Calu3 (cell line): ENCODE measurements at regions not wholly inside any gene's neighbourhood (a gene's known extent, or its start where the extent isn't known, plus 50 kb on each side); places are given as distances from the start of the nearest gene placed in this dataset.
"Not testable (repeated sequence)": the region's sequence is repeated elsewhere in the genome, so short reads cannot be mapped to it uniquely, and the experiment has no call there.

Experiments
- BruUV-seq: library from RNA; stranded (reverse); fragments of 400-500 nt; replicated peaks from 2 replicates; lab custom pipeline; 2021; lab: Mats Ljungman, UMichigan
- CTCF ChIA-PET: fragments of 300-600 bp; sonication (Branson Sonifier 250); formaldehyde crosslinking; loops from one replicate; lab custom pipeline; 2022; ENCODE audit warnings: antibody characterized with exemption; lab: Charles Lee
- DNase-seq: peaks from one replicate; pipeline ENCODE4 v3.0.0; 2022
- H3K27ac Mint-ChIP-seq: one replicate; pipeline ENCODE4 v1.8.0; 2022; ENCODE audit warnings: mixed read lengths; ENCODE audit not compliant: unreplicated experiment
- H3K27me3 Mint-ChIP-seq: one replicate; pipeline ENCODE4 v1.8.0; 2022; ENCODE audit warnings: mixed read lengths; ENCODE audit not compliant: unreplicated experiment
- H3K36me3 Mint-ChIP-seq: one replicate; pipeline ENCODE4 v1.8.0; 2022; ENCODE audit warnings: mild to moderate bottlenecking, moderate library complexity, mixed read lengths; ENCODE audit not compliant: insufficient read depth, unreplicated experiment
- H3K4me1 Mint-ChIP-seq: one replicate; pipeline ENCODE4 v1.8.0; 2022; ENCODE audit warnings: mild to moderate bottlenecking, low read depth, mixed read lengths; ENCODE audit not compliant: unreplicated experiment
- H3K4me3 Mint-ChIP-seq: one replicate; pipeline ENCODE4 v1.8.0; 2022; ENCODE audit warnings: mild to moderate bottlenecking, low read depth, moderate library complexity, mixed read lengths; ENCODE audit not compliant: unreplicated experiment
- H3K9me3 Mint-ChIP-seq: one replicate; pipeline ENCODE4 v1.8.0; 2022; ENCODE audit warnings: low read depth, mixed read lengths; ENCODE audit not compliant: unreplicated experiment
- CTCF ChIP-seq: fragments of 200-600 bp; IDR thresholded peaks from one replicate; pipeline ENCODE4 v1.8.0; 2022; ENCODE audit warnings: antibody characterized with exemption; ENCODE audit not compliant: unreplicated experiment
- intact Hi-C: fragments of 100-400 bp; cut with micrococcal nuclease; formaldehyde crosslinking; loops from one replicate; pipeline ENCODE4 v1.10.0; 2022; ENCODE audit not compliant: unreplicated experiment

DNA sequence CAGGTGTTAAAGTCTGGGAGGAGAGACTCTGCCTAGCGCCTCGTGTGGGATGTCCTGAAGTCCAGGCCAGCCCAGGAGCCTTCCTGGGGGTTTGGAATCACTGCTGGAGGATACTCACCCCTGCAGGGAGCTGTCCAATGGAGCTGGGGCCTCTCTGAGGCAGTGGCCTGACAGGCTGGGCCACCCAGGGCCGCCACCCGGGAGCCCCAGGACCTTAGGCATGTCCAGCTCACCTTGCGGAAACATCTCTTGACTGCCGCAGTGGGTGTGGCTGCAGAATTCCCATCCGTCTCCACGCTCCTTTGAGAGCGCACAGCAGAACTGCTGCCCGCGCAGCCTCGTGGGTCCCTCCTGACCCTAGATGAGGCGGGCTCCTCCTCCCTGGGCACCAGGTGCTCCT, 214.0 kb upstream of the SGCG start:
- CTCF ChIA-PET, H3K4me3 Mint-ChIP-seq, H3K36me3 Mint-ChIP-seq, intact Hi-C loops, BruUV-seq, H3K9me3 Mint-ChIP-seq, DNase-seq, H3K27me3 Mint-ChIP-seq, H3K27ac Mint-ChIP-seq, H3K4me1 Mint-ChIP-seq: not testable (repeated sequence)

GRCh38 chr13:22967669-22968068, 213.1 kb upstream of the SGCG start:
- intact Hi-C loops = no loop called here
- Mint-ChIP-seq H3K27me3 (no peaks in the 10 kb centered on the region), H3K4me1 (no peaks in the 10 kb centered on the region), H3K36me3 (no peaks in the 10 kb centered on the region), H3K27ac (no peak overlapping the region), H3K9me3 (no peaks in the 10 kb centered on the region), H3K4me3 (no peak overlapping the region)
- no peak for DNase-seq
- no TSS peak for BruUV-seq
- TF ChIP-seq CTCF = no peak
- CTCF ChIA-PET = no interaction called here

DNA sequence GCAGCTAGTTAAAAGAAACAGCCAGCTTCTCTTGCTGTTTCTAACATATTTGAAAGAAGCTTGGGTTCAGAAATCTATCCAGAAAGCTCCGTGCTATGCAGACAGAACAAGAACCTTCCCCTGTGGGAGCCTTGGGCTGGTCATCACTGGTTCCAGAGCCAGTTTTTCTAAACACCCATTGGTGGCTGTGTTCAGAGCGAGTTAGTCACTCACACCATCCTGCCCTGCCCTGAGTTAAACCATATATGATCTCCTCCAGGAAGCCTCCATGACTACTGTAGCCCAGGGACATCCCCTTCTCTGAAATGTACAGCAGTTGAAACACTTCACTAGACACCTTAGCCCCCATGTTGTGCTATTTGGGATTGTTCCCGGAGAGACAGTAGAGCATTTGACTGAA, 200.8 kb upstream of the SGCG start:
- H3K27ac Mint-ChIP-seq = no peak overlapping the region
- no peaks in the 10 kb centered on the region for H3K4me1 Mint-ChIP-seq
- DNase-seq = no peak
- peaks cover 9% of the 10 kb centered on the region for H3K27me3 Mint-ChIP-seq
- intact Hi-C loops = no loop called here
- CTCF ChIA-PET = no interaction called here
- H3K36me3 Mint-ChIP-seq = no peaks in the 10 kb centered on the region
- no TSS peak for BruUV-seq
- no peak for TF ChIP-seq CTCF
- H3K9me3 Mint-ChIP-seq = peaks cover 4% of the 10 kb centered on the region
- no peak overlapping the region for H3K4me3 Mint-ChIP-seq

- Mint-ChIP-seq H3K4me3 (no peak overlapping the region), H3K27ac (no peak overlapping the region), H3K27me3 (peaks cover 5% of the 10 kb centered on the region), H3K4me1 (no peaks in the 10 kb centered on the region), H3K9me3 (peaks cover 6% of the 10 kb centered on the region), H3K36me3 (no peaks in the 10 kb centered on the region)
- intact Hi-C loops = no loop called here
- no peak for DNase-seq
- CTCF ChIA-PET = no interaction called here
- no peak for TF ChIP-seq CTCF
- no TSS peak for BruUV-seq
Measured at GRCh38 chr13:22980936-22981335, 199.8 kb upstream of the SGCG start.

GRCh38 chr13:22993148-22993547, 187.6 kb upstream of the SGCG start:
- Mint-ChIP-seq H3K36me3 (no peaks in the 10 kb centered on the region), H3K9me3 (peaks cover 7% of the 10 kb centered on the region), H3K27me3 (no peaks in the 10 kb centered on the region), H3K4me1 (no peaks in the 10 kb centered on the region), H3K27ac (no peak overlapping the region), H3K4me3 (no peak overlapping the region)
- CTCF ChIA-PET = no interaction called here
- BruUV-seq = no TSS peak
- DNase-seq = no peak
- TF ChIP-seq CTCF = no peak
- intact Hi-C loops = no loop called here
